ENCODE measurements at regions not wholly inside any gene's neighbourhood (a gene's known extent, or its start where the extent isn't known, plus 50 kb on each side); places are given as distances from the start of the nearest gene placed in this dataset.
"Not testable (repeated sequence)": the region's sequence is repeated elsewhere in the genome, so short reads cannot be mapped to it uniquely, and the experiment has no call there.

GRCh38 chr17:26996146-26996916 is 297.6 kb upstream of the WSB1 start:
- H3K27me3 ChIP-seq (ENCODE audit: control insufficient read depth, insufficient read depth, low read length); H3K36me3 ChIP-seq (ENCODE audit: control insufficient read depth, insufficient read depth, low read length); DNase-seq (ENCODE audit: low read depth); H3K4me3 ChIP-seq (ENCODE audit: low read depth, low read length): not testable (repeated sequence)

- not testable (repeated sequence) for H3K36me3 ChIP-seq (ENCODE audit: control insufficient read depth, insufficient read depth, low read length); H3K4me3 ChIP-seq (ENCODE audit: low read depth, low read length); H3K27me3 ChIP-seq (ENCODE audit: control insufficient read depth, insufficient read depth, low read length); DNase-seq (ENCODE audit: low read depth)
These were observed 286.0 kb upstream of the WSB1 start for GRCh38 chr17:27007734-27008531.

- Histone ChIP-seq H3K27me3 (ENCODE audit: control insufficient read depth, insufficient read depth, low read length) (no peaks in the 10 kb centered on the region), H3K36me3 (ENCODE audit: control insufficient read depth, insufficient read depth, low read length) (no peaks in the 10 kb centered on the region), H3K4me3 (ENCODE audit: low read depth, low read length) (no peak overlapping the region)
- DNase-seq (ENCODE audit: low read depth) = no peak
- TF ChIP-seq CTCF (IDR thresholded peaks at IDR 0.05; ENCODE audit: insufficient read depth, low read length, poor library complexity, severe bottlenecking) = no peak
These were observed 284.8 kb upstream of the WSB1 start for GRCh38 chr17:27009087-27009486.

- not testable (repeated sequence) for H3K36me3 ChIP-seq (ENCODE audit: control insufficient read depth, insufficient read depth, low read length); DNase-seq (ENCODE audit: low read depth); H3K27me3 ChIP-seq (ENCODE audit: control insufficient read depth, insufficient read depth, low read length)
These were observed 283.8 kb upstream of the WSB1 start for GRCh38 chr17:27010138-27010537.

GRCh38 chr17:27030552-27030951 is 263.4 kb upstream of the WSB1 start:
- H3K4me3 ChIP-seq (ENCODE audit: low read depth, low read length); H3K27me3 ChIP-seq (ENCODE audit: control insufficient read depth, insufficient read depth, low read length); DNase-seq (ENCODE audit: low read depth); H3K36me3 ChIP-seq (ENCODE audit: control insufficient read depth, insufficient read depth, low read length): not testable (repeated sequence)

More at GRCh38 chr17:27010138-27010537, 283.8 kb upstream of the WSB1 start:
- not testable (repeated sequence) for H3K4me3 ChIP-seq (ENCODE audit: low read depth, low read length)

- Histone ChIP-seq H3K36me3 (ENCODE audit: control insufficient read depth, insufficient read depth, low read length) (no peaks in the 10 kb centered on the region), H3K27me3 (ENCODE audit: control insufficient read depth, insufficient read depth, low read length) (no peaks in the 10 kb centered on the region), H3K4me3 (ENCODE audit: low read depth, low read length) (no peak overlapping the region)
- DNase-seq (ENCODE audit: low read depth) = no peak
- TF ChIP-seq CTCF (IDR thresholded peaks at IDR 0.05; ENCODE audit: insufficient read depth, low read length, poor library complexity, severe bottlenecking) = no peak
These were observed 255.2 kb upstream of the WSB1 start for GRCh38 chr17:27038676-27039075.

- not testable (repeated sequence) for H3K27me3 ChIP-seq (ENCODE audit: control insufficient read depth, insufficient read depth, low read length); H3K4me3 ChIP-seq (ENCODE audit: low read depth, low read length); H3K36me3 ChIP-seq (ENCODE audit: control insufficient read depth, insufficient read depth, low read length); DNase-seq (ENCODE audit: low read depth)
These were observed 248.9 kb upstream of the WSB1 start for GRCh38 chr17:27045039-27045438.

GRCh38 chr17:27049104-27049784 is 244.7 kb upstream of the WSB1 start:
- TF ChIP-seq CTCF (IDR thresholded peaks at IDR 0.05; ENCODE audit: insufficient read depth, low read length, poor library complexity, severe bottlenecking) = no peak
- Histone ChIP-seq H3K4me3 (ENCODE audit: low read depth, low read length) (no peak overlapping the region), H3K36me3 (ENCODE audit: control insufficient read depth, insufficient read depth, low read length) (no peaks in the 10 kb centered on the region), H3K27me3 (ENCODE audit: control insufficient read depth, insufficient read depth, low read length) (no peaks in the 10 kb centered on the region)
- no peak for DNase-seq (ENCODE audit: low read depth)

Data from kidney epithelial cell (primary cell).